ENCODE measurements at regions not wholly inside any gene's neighbourhood (a gene's known extent, or its start where the extent isn't known, plus 50 kb on each side); places are given as distances from the start of the nearest gene placed in this dataset.

GRCh38 chr1:38585971-38586370, 273.6 kb downstream of the RRAGC start:
- Histone ChIP-seq H3K4me2 (ENCODE audit: insufficient read depth, low read length) (no peak overlapping the region), H3K27me3 (ENCODE audit: control insufficient read depth in 2 of 2, insufficient read depth in 2 of 2, low read length in 2 of 2) (no peaks in the 10 kb centered on the region), H3K4me1 (replicated peaks in 1 of 2; ENCODE audit: control insufficient read depth in 2 of 2, insufficient read depth in 2 of 2, low read length in 2 of 2) (no peaks in the 10 kb centered on the region; a peak in 2 of 5 replicates), H3K79me2 (ENCODE audit: control insufficient read depth, insufficient read depth, low read length) (no peaks in the 10 kb centered on the region), H3K36me3 (ENCODE audit: control insufficient read depth, insufficient read depth, low read length) (no peaks in the 10 kb centered on the region), H3K9me1 (ENCODE audit: control insufficient read depth, insufficient read depth, low read length) (no peaks in the 10 kb centered on the region), H3K27ac (ENCODE audit: extremely low read depth, low read depth, low read length) (no peak overlapping the region), H3K4me3 (no peak overlapping the region), H4K20me1 (replicated peaks; ENCODE audit: control insufficient read depth, insufficient read depth, low read length) (no peaks in the 10 kb centered on the region; the same call in 1 of the 2 replicates), H3K9ac (ENCODE audit: insufficient read depth in 1 of 2, low read depth in 2 of 2, low read length in 2 of 2) (no peak overlapping the region), H2AFZ (ENCODE audit: low read depth, low read length) (no peak overlapping the region), H3K9me3 (replicated peaks; ENCODE audit: control insufficient read depth, insufficient read depth, low read depth, low read length) (no peaks in the 10 kb centered on the region)
- WGBS (ENCODE audit: insufficient coverage, low coverage, missing lambda C conversion rate): 19% methylated on average over 4 of the region's 4 CpGs
- in situ Hi-C loops (cut with MboI): loop anchor here (10.0 to 25.0 kb wide), 2 partner anchors 221 to 549 kb away; partner anchors contain the start of gene POU3F1
- POLR2A ChIA-PET: no interaction called here
- TF ChIP-seq MYNN (IDR thresholded peaks at IDR 0.05) (no peak), MYNN (CRISPR knock-in tag; IDR thresholded peaks at IDR 0.05) (no peak), GABPB2 (CRISPR knock-in tag; conservative IDR thresholded peaks at IDR 0.05) (no peak), NFYB (IDR thresholded peaks at IDR 0.05; ENCODE audit: extremely low read depth, insufficient read length) (no peak), ZBTB33 (CRISPR knock-in tag; IDR thresholded peaks at IDR 0.05) (no peak), EGR1 (conservative IDR thresholded peaks at IDR 0.05) (peak; percentile 24; the same call in 1 of the 2 replicates), ZNF436 (CRISPR knock-in tag; IDR thresholded peaks at IDR 0.05) (no peak), ZBTB34 (CRISPR knock-in tag; IDR thresholded peaks at IDR 0.05) (no peak), ZNF41 (CRISPR knock-in tag; conservative IDR thresholded peaks at IDR 0.05) (no peak), ZKSCAN1 (IDR thresholded peaks at IDR 0.05; ENCODE audit: low read depth, low read length) (peak; percentile 88), POLR2B (IDR thresholded peaks at IDR 0.05; ENCODE audit: low read depth, partially characterized antibody) (no peak)
- no TSS peak for BruUV-seq (replicated peaks)
- intact Hi-C loops (cut with micrococcal nuclease): loop anchor here (5.0 to 10.0 kb wide), 3 partner anchors 89 to 541 kb away; partner anchors contain the start of gene POU3F1
- ATAC-seq: no peak
- CTCF ChIA-PET (ENCODE audit: low intra/inter-chr PET ratio): no interaction called here
- DNase-seq (ENCODE audit: extremely low read depth in 1 of 4, low spot score in 3 of 4): no peak
- no peak for FAIRE-seq

Data from K562 (cell line).